ENCODE measurements at regions not wholly inside any gene's neighbourhood (a gene's known extent, or its start where the extent isn't known, plus 50 kb on each side); places are given as distances from the start of the nearest gene placed in this dataset.
"Not testable (repeated sequence)": the region's sequence is repeated elsewhere in the genome, so short reads cannot be mapped to it uniquely, and the experiment has no call there.

DNA sequence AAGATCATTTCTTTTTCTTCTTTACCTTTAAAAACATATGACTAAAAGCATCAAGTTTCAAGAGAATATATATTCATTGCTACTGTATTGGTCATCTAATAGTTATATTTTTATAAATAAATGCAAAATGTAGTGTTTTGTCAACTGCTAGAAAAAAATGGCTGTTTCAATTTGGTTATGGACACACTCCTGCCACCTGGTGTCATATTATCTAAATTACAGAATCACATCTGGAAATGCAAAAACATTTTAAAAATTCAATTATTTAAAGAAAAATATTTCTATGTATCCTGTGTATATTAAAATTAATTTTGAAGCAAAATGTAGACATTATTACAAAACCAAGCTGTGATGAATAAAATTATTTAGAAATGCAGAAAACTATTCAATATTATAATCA is 329.4 kb upstream of the PCDH18 start:
- no peak for DNase-seq
- Histone ChIP-seq H3K27me3 (replicated peaks) (no peaks in the 10 kb centered on the region), H3K27ac (no peak overlapping the region), H3K36me3 (replicated peaks) (no peaks in the 10 kb centered on the region), H3K4me3 (ENCODE audit: low read depth, low read length) (no peak overlapping the region)
- TF ChIP-seq, protein P1, sequence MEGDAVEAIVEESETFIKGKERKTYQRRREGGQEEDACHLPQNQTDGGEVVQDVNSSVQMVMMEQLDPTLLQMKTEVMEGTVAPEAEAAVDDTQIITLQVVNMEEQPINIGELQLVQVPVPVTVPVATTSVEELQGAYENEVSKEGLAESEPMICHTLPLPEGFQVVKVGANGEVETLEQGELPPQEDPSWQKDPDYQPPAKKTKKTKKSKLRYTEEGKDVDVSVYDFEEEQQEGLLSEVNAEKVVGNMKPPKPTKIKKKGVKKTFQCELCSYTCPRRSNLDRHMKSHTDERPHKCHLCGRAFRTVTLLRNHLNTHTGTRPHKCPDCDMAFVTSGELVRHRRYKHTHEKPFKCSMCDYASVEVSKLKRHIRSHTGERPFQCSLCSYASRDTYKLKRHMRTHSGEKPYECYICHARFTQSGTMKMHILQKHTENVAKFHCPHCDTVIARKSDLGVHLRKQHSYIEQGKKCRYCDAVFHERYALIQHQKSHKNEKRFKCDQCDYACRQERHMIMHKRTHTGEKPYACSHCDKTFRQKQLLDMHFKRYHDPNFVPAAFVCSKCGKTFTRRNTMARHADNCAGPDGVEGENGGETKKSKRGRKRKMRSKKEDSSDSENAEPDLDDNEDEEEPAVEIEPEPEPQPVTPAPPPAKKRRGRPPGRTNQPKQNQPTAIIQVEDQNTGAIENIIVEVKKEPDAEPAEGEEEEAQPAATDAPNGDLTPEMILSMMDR (IDR thresholded peaks at IDR 0.05; ENCODE audit: low read depth, low read length, missing control alignments): peak; percentile 30
- in situ Hi-C loops (cut with HindIII; ENCODE audit: low pct_ligation_motif_present, low sequenced_read_pairs): no loop called here

DNA sequence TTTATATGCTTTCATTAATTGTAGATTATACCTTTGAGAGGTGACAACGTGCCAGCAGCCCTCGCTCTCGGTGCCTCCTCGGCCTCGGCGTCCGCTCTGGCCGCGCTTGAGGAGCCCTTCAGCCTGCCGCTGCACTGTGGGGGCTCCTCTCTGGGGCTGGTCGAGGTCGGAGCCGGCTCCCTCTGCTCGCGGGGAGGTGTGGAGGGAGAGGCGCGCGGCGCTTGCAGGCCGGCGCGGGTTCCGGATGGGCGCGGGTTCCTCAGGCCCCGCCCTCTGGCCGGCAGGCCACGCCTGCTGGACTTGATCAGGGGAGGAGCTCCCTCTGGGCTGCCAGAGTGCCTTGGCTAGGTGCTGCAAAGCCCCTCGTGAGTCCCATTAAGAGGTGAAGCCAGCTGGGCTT is 321.1 kb upstream of the PCDH18 start:
- H3K36me3 ChIP-seq (replicated peaks): no peaks in the 10 kb centered on the region
- no peak for DNase-seq
- in situ Hi-C loops (cut with HindIII; ENCODE audit: low pct_ligation_motif_present, low sequenced_read_pairs): no loop called here
- no peak overlapping the region for H3K27ac ChIP-seq
- no peaks in the 10 kb centered on the region for H3K27me3 ChIP-seq (replicated peaks)
- H3K4me3 ChIP-seq (ENCODE audit: low read depth, low read length): no peak overlapping the region
- TF ChIP-seq, protein P1 (IDR thresholded peaks at IDR 0.05; ENCODE audit: low read depth, low read length, missing control alignments): no peak

DNA sequence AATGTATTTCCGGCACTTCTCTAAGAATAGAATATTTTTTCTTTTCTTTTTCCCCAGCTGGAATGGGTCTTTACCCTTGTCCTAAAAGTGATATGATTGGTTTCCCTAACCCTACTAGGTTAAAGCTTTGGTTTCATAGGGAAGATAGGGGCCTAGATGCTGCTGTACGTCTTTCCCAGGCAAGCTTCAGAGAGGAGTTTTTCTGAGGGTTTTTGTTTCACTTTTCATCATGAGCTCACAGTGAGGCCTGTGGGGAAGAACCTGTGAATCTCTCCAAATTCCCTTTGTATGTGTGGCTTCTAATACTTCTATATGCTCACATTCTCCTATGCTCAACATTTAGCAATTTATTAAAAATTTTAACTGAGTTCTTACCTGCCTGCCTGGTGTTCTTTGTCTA is 320.0 kb upstream of the PCDH18 start:
- TF ChIP-seq, protein P1 (IDR thresholded peaks at IDR 0.05; ENCODE audit: low read depth, low read length, missing control alignments): no peak
- DNase-seq: no peak
- no peaks in the 10 kb centered on the region for H3K36me3 ChIP-seq (replicated peaks)
- H3K27ac ChIP-seq: no peak overlapping the region
- H3K27me3 ChIP-seq (replicated peaks): no peaks in the 10 kb centered on the region
- in situ Hi-C loops (cut with HindIII; ENCODE audit: low pct_ligation_motif_present, low sequenced_read_pairs): no loop called here
- H3K4me3 ChIP-seq (ENCODE audit: low read depth, low read length): no peak overlapping the region

DNA sequence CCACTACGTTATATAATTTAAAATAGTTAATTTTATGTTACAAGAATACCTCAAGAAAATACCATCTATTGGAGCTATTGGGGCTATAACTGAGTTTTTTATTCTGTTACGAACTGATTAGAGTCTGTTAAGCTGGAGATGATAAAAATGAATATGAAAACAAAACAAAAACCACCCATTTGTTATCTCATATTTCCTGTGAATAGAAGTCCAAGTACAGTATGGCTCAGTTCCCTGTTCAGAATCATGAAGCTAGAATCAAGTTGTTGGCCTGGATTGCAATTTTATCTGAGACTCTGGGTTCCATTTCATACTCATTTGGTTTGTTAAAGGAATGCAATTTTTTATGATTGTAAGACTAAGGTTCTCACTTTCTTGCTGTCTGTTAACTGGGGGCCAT is 319.1 kb upstream of the PCDH18 start:
- in situ Hi-C loops (cut with HindIII; ENCODE audit: low pct_ligation_motif_present, low sequenced_read_pairs): no loop called here
- Histone ChIP-seq H3K27me3 (replicated peaks) (no peaks in the 10 kb centered on the region), H3K4me3 (ENCODE audit: low read depth, low read length) (no peak overlapping the region), H3K27ac (no peak overlapping the region), H3K36me3 (replicated peaks) (no peaks in the 10 kb centered on the region)
- no peak for DNase-seq
- TF ChIP-seq, protein P1 (IDR thresholded peaks at IDR 0.05; ENCODE audit: low read depth, low read length, missing control alignments): no peak

DNA sequence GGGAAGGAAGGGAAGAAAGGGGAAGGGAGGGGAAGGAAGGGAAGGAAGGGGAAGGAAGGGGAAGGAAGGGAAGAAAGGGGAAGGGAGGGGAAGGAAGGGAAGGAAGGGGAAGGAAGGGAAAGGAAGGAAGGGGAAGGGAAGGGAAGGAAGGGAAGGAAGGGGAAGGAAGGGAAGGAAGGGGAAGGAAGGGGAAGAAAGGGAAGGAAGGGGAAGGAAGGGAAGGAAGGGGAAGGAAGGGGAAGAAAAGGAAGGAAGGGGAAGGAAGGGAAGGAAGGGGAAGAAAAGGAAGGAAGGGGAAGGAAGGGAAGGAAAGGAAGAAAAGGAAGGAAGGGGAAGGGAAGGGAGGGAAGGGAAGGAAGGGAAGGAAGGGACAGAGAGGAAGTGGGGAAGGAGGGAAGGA is 295.7 kb upstream of the PCDH18 start:
- H3K27me3 ChIP-seq (replicated peaks); DNase-seq; H3K4me3 ChIP-seq (ENCODE audit: low read depth, low read length); H3K36me3 ChIP-seq (replicated peaks); H3K27ac ChIP-seq; in situ Hi-C loops (cut with HindIII; ENCODE audit: low pct_ligation_motif_present, low sequenced_read_pairs): not testable (repeated sequence)

DNA sequence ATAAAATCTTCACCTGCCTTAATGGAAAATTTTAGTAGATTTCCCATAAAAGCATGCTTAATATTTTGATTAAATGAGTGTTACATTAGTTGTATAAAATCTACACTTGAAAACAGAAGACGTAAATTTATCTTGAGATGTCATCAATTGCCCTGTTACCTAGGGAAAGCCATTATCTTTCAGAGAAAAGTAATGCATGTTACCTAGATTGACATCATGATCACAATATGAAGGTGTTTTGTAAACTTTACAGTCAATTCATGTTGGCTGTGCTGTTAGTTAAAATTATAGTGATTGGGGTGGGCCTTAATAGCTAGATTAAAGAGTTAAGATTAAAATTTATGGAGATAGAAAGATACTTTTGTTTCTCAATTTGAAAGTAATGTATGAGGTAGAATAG is 293.2 kb upstream of the PCDH18 start:
- Histone ChIP-seq H3K27me3 (replicated peaks) (no peaks in the 10 kb centered on the region), H3K4me3 (ENCODE audit: low read depth, low read length) (no peak overlapping the region), H3K36me3 (replicated peaks) (no peaks in the 10 kb centered on the region), H3K27ac (no peak overlapping the region)
- no peak for DNase-seq
- in situ Hi-C loops (cut with HindIII; ENCODE audit: low pct_ligation_motif_present, low sequenced_read_pairs): no loop called here
- TF ChIP-seq, protein P1 (IDR thresholded peaks at IDR 0.05; ENCODE audit: low read depth, low read length, missing control alignments): no peak
